SK-N-SH (cell line): ENCODE measurements at regions not wholly inside any gene's neighbourhood (a gene's known extent, or its start where the extent isn't known, plus 50 kb on each side); places are given as distances from the start of the nearest gene placed in this dataset.

Experiments used
- CTCF ChIA-PET: fragments of 300-600, 350-600 bp; formaldehyde crosslinking; extraction: SDS; loops from one replicate; lab custom pipeline; 2021; lab: Yijun Ruan, JAX
- POLR2A ChIA-PET: fragments of 350-600 bp; sonication (Branson Sonifier 250); formaldehyde crosslinking; extraction: SDS; loops from one replicate; lab custom pipeline; 2020; ENCODE audit warnings: antibody characterized with exemption, inconsistent platforms; lab: Yijun Ruan, JAX
- DNase-seq: peaks from one replicate; pipeline ENCODE4 v3.0.0; 2012
- H2AFZ ChIP-seq: fragments of 200-600 bp; sonication (generic); 2 replicates; pipeline ENCODE4 v1.8.1; 2016; ENCODE audit warnings: antibody characterized with exemption, mild to moderate bottlenecking, low read depth
- H3F3A ChIP-seq: fragments of 200-600 bp; sonication (generic); replicated peaks from 2 replicates; pipeline ENCODE3; 2016; ENCODE audit warnings: antibody characterized with exemption, mild to moderate bottlenecking; ENCODE audit not compliant: insufficient read depth
- H3K27ac ChIP-seq, 2 experiments: fragments of 200-500 bp in 1 of 2; fragments of 200-600 bp in 1 of 2; sonication (Bioruptor generic) in 1 of 2; sonication (generic), shearing (Covaris generic) in 1 of 2; 2 replicates each; pipeline versions ENCODE4 v1.5.1 to v1.6.1; 2014 to 2016; ENCODE audit warnings: low read depth in 2 of 2, inconsistent platforms in 1 of 2, low read length in 1 of 2, mild to moderate bottlenecking in 1 of 2, mixed read lengths in 1 of 2
- H3K27me3 ChIP-seq: fragments of 200-600 bp; sonication (generic), shearing (Covaris generic); 2 replicates; pipeline ENCODE4 v1.6.1; 2016; ENCODE audit warnings: mixed run types; ENCODE audit not compliant: insufficient read depth
- H3K36me3 ChIP-seq, 2 experiments: fragments of 200-500 bp in 1 of 2; fragments of 200-600 bp in 1 of 2; sonication (Bioruptor generic) in 1 of 2; sonication (generic) in 1 of 2; replicated peaks in 1 of 2; 2 replicates each; pipeline versions ENCODE3 to v1.5.1; 2014 to 2016; ENCODE audit warnings: low read length in 1 of 2, mild to moderate bottlenecking in 1 of 2; ENCODE audit not compliant: insufficient read depth in 2 of 2, control insufficient read depth in 1 of 2
- H3K4me1 ChIP-seq, 2 experiments: fragments of 200-500 bp in 1 of 2; fragments of 200-600 bp in 1 of 2; sonication (Bioruptor generic) in 1 of 2; sonication (generic), shearing (Covaris generic) in 1 of 2; 2 replicates each; pipeline versions ENCODE4 v1.5.1 to v1.6.1; 2014 to 2016; ENCODE audit warnings: low read depth in 1 of 2, low read length in 1 of 2, mixed run types in 1 of 2; ENCODE audit not compliant: insufficient read depth in 2 of 2, control insufficient read depth in 1 of 2
- H3K4me2 ChIP-seq: fragments of 200-600 bp; sonication (generic), shearing (Covaris generic); 2 replicates; pipeline ENCODE4 v1.6.1; 2017; ENCODE audit warnings: mixed run types
- H3K4me3 ChIP-seq, 2 experiments: fragments of 200-500 bp in 1 of 2; fragments of 200-600 bp in 1 of 2; sonication (Bioruptor generic) in 1 of 2; sonication (generic), shearing (Covaris generic) in 1 of 2; 2 replicates each; pipeline versions ENCODE4 v1.5.1 to v1.8.1; 2014 to 2016; ENCODE audit warnings: low read depth in 2 of 2, inconsistent platforms in 1 of 2, low read length in 1 of 2, mild to moderate bottlenecking in 1 of 2, mixed read lengths in 1 of 2, moderate library complexity in 1 of 2
- H3K79me2 ChIP-seq: fragments of 200-600 bp; sonication (generic); 2 replicates; pipeline ENCODE4 v1.8.1; 2017; ENCODE audit warnings: mild to moderate bottlenecking; ENCODE audit not compliant: insufficient read depth
- H3K9ac ChIP-seq: fragments of 200-600 bp; sonication (generic); 2 replicates; pipeline ENCODE4 v1.6.1; 2017; ENCODE audit warnings: mixed run types
- H3K9me2 ChIP-seq: fragments of 200-600 bp; sonication (generic); 2 replicates; pipeline ENCODE4 v1.6.1; 2017; ENCODE audit warnings: mixed run types
- H3K9me3 ChIP-seq: fragments of 200-600 bp; sonication (generic); 2 replicates; pipeline ENCODE4 v1.6.1; 2017; ENCODE audit warnings: mixed run types, mild to moderate bottlenecking, moderate library complexity
- H4K20me1 ChIP-seq: fragments of 200-600 bp; sonication (generic); 2 replicates; pipeline ENCODE4 v1.6.1; 2017; ENCODE audit warnings: mild to moderate bottlenecking, mixed run types; ENCODE audit not compliant: insufficient read depth
- CHD2 ChIP-seq: fragments of 150-350 bp; IDR thresholded peaks from 2 replicates; pipeline ENCODE4 v1.6.1; 2018; ENCODE audit warnings: low read length; ENCODE audit not compliant: partially characterized antibody
- EP300 ChIP-seq, 2 experiments: IDR thresholded peaks; 2 replicates each; pipeline versions ENCODE4 v1.4.0 to v1.6.1; 2012; ENCODE audit warnings: borderline replicate concordance in 1 of 2, low read depth in 1 of 2, low read length in 1 of 2
- FOSL2 ChIP-seq: IDR thresholded peaks from 2 replicates; pipeline ENCODE4 v1.4.0; 2012; ENCODE audit warnings: low read depth, mild to moderate bottlenecking, moderate library complexity, borderline replicate concordance
- FOXJ3 ChIP-seq: sonication (generic); formaldehyde crosslinking; IDR thresholded peaks from 2 replicates; pipeline ENCODE4 v1.5.1; 2020; ENCODE audit warnings: mild to moderate bottlenecking, missing genetic modification reagents
- JUND ChIP-seq: IDR thresholded peaks from 2 replicates; pipeline ENCODE4 v1.4.0; 2012
- MEF2A ChIP-seq: IDR thresholded peaks from 2 replicates; pipeline ENCODE4 v1.4.0; 2012; ENCODE audit warnings: low read depth, borderline replicate concordance
- NRF1 ChIP-seq: IDR thresholded peaks from 2 replicates; pipeline ENCODE4 v1.6.1; 2012; ENCODE audit warnings: low read depth, mild to moderate bottlenecking, low read length
- RAD21 ChIP-seq: IDR thresholded peaks from 2 replicates; pipeline ENCODE4 v1.6.1; 2012; ENCODE audit warnings: mild to moderate bottlenecking, low read length
- RXRA ChIP-seq: IDR thresholded peaks from 2 replicates; pipeline ENCODE4 v1.4.0; 2012; ENCODE audit warnings: low read depth, mild to moderate bottlenecking, borderline replicate concordance
- SIN3A ChIP-seq: IDR thresholded peaks from 2 replicates; pipeline ENCODE4 v1.6.1; 2012; ENCODE audit warnings: low read depth, mild to moderate bottlenecking, low read length, moderate library complexity, borderline replicate concordance
- TAF1 ChIP-seq: IDR thresholded peaks from 2 replicates; pipeline ENCODE4 v1.6.1; 2012; ENCODE audit warnings: low read depth, mild to moderate bottlenecking, low read length, moderate library complexity, borderline replicate concordance
- TCF12 ChIP-seq: IDR thresholded peaks from 2 replicates; pipeline ENCODE4 v1.4.0; 2012
- YY1 ChIP-seq: IDR thresholded peaks from 2 replicates; pipeline ENCODE4 v1.4.0; 2012; ENCODE audit warnings: low read depth, mild to moderate bottlenecking
- WGBS: methylation state at CpG from one replicate; pipeline ENCODE4 v1.1.6; 2017; ENCODE audit warnings: low lambda C conversion rate; 5-methylcytosine and 5-hydroxymethylcytosine counted together
- TF ChIP-seq, protein P1 (sequence below): fragments of 200-600 bp; sonication (generic); IDR thresholded peaks from 2 replicates; pipeline ENCODE4 v1.6.1; 2017; ENCODE audit warnings: antibody characterized with exemption, mild to moderate bottlenecking, moderate library complexity
- TF ChIP-seq, protein P2 (sequence below): IDR thresholded peaks from 2 replicates; pipeline ENCODE4; 2012
- TF ChIP-seq, protein P3 (sequence below): IDR thresholded peaks from 2 replicates; pipeline ENCODE4 v1.4.0; 2012; ENCODE audit warnings: low read depth, borderline replicate concordance
- TF ChIP-seq, protein P4 (sequence below): fragments of 150-350 bp; IDR thresholded peaks from 2 replicates; pipeline ENCODE4 v1.6.1; 2017; ENCODE audit warnings: antibody characterized with exemption, low read length, low read depth, borderline replicate concordance
- TF ChIP-seq, protein P5 (sequence below): fragments of 150-350 bp; IDR thresholded peaks from 2 replicates; pipeline ENCODE4 v1.6.1; 2016; ENCODE audit warnings: mild to moderate bottlenecking, low read depth, low read length

DNA sequence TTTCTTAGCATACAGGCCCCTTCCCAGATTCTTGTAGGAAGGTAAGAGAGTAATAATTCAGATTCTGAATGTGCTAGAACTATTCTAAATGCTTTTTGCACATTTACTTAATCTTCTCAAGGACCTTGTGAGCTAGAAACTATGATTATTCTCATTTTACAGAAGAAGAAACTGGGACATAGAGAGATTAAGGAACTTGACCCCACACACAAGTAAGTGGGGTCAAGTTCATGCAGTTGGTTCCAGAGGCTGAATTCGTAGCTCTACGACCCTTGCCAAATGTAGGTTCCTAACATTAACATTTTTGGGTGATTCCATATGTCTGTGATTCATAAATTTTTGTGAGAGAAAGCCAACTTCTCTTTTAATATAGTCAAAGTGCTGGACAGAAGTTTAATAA, 238.1 kb downstream of the LACC1 start (continued):
- TF ChIP-seq, protein P1, sequence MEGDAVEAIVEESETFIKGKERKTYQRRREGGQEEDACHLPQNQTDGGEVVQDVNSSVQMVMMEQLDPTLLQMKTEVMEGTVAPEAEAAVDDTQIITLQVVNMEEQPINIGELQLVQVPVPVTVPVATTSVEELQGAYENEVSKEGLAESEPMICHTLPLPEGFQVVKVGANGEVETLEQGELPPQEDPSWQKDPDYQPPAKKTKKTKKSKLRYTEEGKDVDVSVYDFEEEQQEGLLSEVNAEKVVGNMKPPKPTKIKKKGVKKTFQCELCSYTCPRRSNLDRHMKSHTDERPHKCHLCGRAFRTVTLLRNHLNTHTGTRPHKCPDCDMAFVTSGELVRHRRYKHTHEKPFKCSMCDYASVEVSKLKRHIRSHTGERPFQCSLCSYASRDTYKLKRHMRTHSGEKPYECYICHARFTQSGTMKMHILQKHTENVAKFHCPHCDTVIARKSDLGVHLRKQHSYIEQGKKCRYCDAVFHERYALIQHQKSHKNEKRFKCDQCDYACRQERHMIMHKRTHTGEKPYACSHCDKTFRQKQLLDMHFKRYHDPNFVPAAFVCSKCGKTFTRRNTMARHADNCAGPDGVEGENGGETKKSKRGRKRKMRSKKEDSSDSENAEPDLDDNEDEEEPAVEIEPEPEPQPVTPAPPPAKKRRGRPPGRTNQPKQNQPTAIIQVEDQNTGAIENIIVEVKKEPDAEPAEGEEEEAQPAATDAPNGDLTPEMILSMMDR = no peak
- TF ChIP-seq JUND = no peak
- TF ChIP-seq, protein P2, sequence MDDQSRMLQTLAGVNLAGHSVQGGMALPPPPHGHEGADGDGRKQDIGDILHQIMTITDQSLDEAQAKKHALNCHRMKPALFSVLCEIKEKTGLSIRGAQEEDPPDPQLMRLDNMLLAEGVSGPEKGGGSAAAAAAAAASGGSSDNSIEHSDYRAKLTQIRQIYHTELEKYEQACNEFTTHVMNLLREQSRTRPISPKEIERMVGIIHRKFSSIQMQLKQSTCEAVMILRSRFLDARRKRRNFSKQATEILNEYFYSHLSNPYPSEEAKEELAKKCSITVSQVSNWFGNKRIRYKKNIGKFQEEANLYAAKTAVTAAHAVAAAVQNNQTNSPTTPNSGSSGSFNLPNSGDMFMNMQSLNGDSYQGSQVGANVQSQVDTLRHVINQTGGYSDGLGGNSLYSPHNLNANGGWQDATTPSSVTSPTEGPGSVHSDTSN = no peak
- TF ChIP-seq RXRA = no peak
- TF ChIP-seq, all 33 proteins: peak for 0

DNA sequence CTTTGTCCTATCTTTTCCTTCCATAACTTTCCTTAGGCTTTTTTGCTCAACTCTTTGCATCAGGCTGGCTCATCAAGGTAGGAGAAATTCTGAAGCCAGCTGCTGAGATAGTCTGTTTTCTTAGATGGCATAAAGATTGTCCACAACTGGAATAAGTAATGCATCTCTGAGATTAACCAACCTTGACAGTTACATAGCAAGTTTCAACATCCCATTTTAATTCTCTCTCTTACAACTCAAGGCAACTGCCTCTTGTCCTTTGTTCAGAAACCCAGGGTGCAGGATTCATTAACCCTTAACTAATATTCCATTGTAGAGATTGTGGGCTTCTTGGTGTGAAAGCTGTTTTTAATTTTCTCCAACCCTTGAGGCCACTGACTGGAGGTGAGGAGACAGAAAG, 239.2 kb downstream of the LACC1 start:
- DNase-seq = no peak
- H3K9me3 ChIP-seq = peaks cover 1% of the 10 kb centered on the region; the same call in 1 of the 2 replicates
- H3K4me3 ChIP-seq = no peak overlapping the region
- H4K20me1 ChIP-seq = no peaks in the 10 kb centered on the region
- TF ChIP-seq, protein P3, sequence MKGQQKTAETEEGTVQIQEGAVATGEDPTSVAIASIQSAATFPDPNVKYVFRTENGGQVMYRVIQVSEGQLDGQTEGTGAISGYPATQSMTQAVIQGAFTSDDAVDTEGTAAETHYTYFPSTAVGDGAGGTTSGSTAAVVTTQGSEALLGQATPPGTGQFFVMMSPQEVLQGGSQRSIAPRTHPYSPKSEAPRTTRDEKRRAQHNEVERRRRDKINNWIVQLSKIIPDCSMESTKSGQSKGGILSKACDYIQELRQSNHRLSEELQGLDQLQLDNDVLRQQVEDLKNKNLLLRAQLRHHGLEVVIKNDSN = no peak
- TF ChIP-seq CHD2 = no peak
- no peak for TF ChIP-seq TAF1
- no peak for TF ChIP-seq EP300 (IDR thresholded peaks at IDR 0.05; ENCODE audit: borderline replicate concordance in 1 of 2, low read depth in 1 of 2, low read length in 1 of 2)
- TF ChIP-seq, protein P4, sequence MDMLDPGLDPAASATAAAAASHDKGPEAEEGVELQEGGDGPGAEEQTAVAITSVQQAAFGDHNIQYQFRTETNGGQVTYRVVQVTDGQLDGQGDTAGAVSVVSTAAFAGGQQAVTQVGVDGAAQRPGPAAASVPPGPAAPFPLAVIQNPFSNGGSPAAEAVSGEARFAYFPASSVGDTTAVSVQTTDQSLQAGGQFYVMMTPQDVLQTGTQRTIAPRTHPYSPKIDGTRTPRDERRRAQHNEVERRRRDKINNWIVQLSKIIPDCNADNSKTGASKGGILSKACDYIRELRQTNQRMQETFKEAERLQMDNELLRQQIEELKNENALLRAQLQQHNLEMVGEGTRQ = no peak
- no peak for TF ChIP-seq NRF1
- H3K27me3 ChIP-seq = no peaks in the 10 kb centered on the region
- no peaks in the 10 kb centered on the region for H3F3A ChIP-seq
- CTCF ChIA-PET = interaction anchor here (0.6 kb wide), 1 partner anchor 493 kb away, joined by 3 read pairs; no protein-coding TSS in a partner anchor
- no peaks in the 10 kb centered on the region for H3K36me3 ChIP-seq
- no peaks in the 10 kb centered on the region for H3K79me2 ChIP-seq
- peaks cover 0 to 7% of the 10 kb centered on the region in 2 experiments; a peak in 2 of 4 replicates for H3K4me1 ChIP-seq
- H3K9me2 ChIP-seq = no peaks in the 10 kb centered on the region
- no peak overlapping the region for H2AFZ ChIP-seq
- POLR2A ChIA-PET = no interaction called here
- H3K27ac ChIP-seq = no peak overlapping the region
- H3K9ac ChIP-seq = no peak overlapping the region
- H3K4me2 ChIP-seq = no peak overlapping the region

DNA sequence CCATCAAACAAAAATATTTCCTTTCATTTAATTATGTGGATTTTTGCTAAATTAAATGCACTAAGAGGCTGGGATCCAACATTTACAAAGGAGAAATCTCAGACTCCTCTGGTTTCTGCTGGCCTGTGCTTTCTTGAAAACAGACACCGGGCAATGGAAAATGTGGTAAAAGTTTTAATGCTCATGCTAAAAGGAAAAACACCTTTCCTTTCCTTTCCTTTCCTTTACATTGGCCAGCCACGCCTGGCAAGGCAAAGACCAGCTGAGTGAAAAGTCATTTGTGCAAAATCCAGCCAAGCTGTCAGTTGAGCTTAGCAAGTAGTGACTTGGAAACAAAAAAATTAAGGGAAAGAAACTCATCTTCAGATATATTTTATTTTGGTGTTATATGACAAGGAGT, 240.3 kb downstream of the LACC1 start:
- H3K4me2 ChIP-seq = no peak overlapping the region
- H3K9me2 ChIP-seq = no peaks in the 10 kb centered on the region
- DNase-seq = no peak
- H3K27ac ChIP-seq = no peak overlapping the region
- no peaks in the 10 kb centered on the region for H3K36me3 ChIP-seq
- CTCF ChIA-PET = no interaction called here
- H2AFZ ChIP-seq = no peak overlapping the region
- H3K9ac ChIP-seq = no peak overlapping the region
- H3K4me3 ChIP-seq = no peak overlapping the region
- no peaks in the 10 kb centered on the region for H3K27me3 ChIP-seq
- H4K20me1 ChIP-seq = no peaks in the 10 kb centered on the region
- H3K9me3 ChIP-seq = peaks cover 8% of the 10 kb centered on the region; the same call in 1 of the 2 replicates
- POLR2A ChIA-PET = no interaction called here
- no peaks in the 10 kb centered on the region for H3F3A ChIP-seq
- H3K4me1 ChIP-seq = peaks cover 0 to 7% of the 10 kb centered on the region in 2 experiments; a peak in 2 of 4 replicates
- WGBS = 80% methylated on average over 2 of the region's 2 CpGs
- no peaks in the 10 kb centered on the region for H3K79me2 ChIP-seq
- no peak for TF ChIP-seq FOXJ3 (CRISPR knock-in tag)
- no peak for TF ChIP-seq FOSL2
- TF ChIP-seq YY1 = no peak
- TF ChIP-seq MEF2A = no peak
- TF ChIP-seq, protein P1 = no peak
- no peak for TF ChIP-seq RXRA
- TF ChIP-seq, protein P5, sequence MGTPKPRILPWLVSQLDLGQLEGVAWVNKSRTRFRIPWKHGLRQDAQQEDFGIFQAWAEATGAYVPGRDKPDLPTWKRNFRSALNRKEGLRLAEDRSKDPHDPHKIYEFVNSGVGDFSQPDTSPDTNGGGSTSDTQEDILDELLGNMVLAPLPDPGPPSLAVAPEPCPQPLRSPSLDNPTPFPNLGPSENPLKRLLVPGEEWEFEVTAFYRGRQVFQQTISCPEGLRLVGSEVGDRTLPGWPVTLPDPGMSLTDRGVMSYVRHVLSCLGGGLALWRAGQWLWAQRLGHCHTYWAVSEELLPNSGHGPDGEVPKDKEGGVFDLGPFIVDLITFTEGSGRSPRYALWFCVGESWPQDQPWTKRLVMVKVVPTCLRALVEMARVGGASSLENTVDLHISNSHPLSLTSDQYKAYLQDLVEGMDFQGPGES = no peak
- TF ChIP-seq RAD21 = no peak
- TF ChIP-seq SIN3A = no peak
- no peak for TF ChIP-seq TCF12
- TF ChIP-seq NRF1 = no peak
